ENCODE measurements at regions not wholly inside any gene's neighbourhood (a gene's known extent, or its start where the extent isn't known, plus 50 kb on each side); places are given as distances from the start of the nearest gene placed in this dataset.
"Not testable (repeated sequence)": the region's sequence is repeated elsewhere in the genome, so short reads cannot be mapped to it uniquely, and the experiment has no call there.

GRCh38 chr3:35316841-35317240 is 322.5 kb upstream of the ARPP21 start:
- no CpG with 5 or more reads among the region's 2 CpGs for WGBS (ENCODE audit: extremely low coverage, insufficient coverage, insufficient read length)
- not testable (repeated sequence) for H3K27ac ChIP-seq (ENCODE audit: low read depth, low read length); H3K4me1 ChIP-seq (ENCODE audit: control insufficient read depth in 1 of 2, insufficient read depth in 2 of 2, low read length in 2 of 2); H2AK5ac ChIP-seq (ENCODE audit: low read length); H2AFZ ChIP-seq (ENCODE audit: insufficient read depth, low read length, poor library complexity); H2BK12ac ChIP-seq (ENCODE audit: low read length); H3K9me3 ChIP-seq (ENCODE audit: insufficient read depth, low read depth, low read length); H3K4me2 ChIP-seq (ENCODE audit: low read length); H3K79me1 ChIP-seq (ENCODE audit: low read length); H2BK5ac ChIP-seq (ENCODE audit: low read depth, low read length, poor library complexity); H3K23ac ChIP-seq (ENCODE audit: low read length); H2BK120ac ChIP-seq (ENCODE audit: insufficient read depth, low read length, poor library complexity); H3K79me2 ChIP-seq (ENCODE audit: control insufficient read depth, insufficient read depth, low read length, poor library complexity); H3K4me3 ChIP-seq (ENCODE audit: low read depth, low read length); H4K12ac ChIP-seq (ENCODE audit: low read depth, low read length); H3K18ac ChIP-seq (ENCODE audit: low read length); H4K8ac ChIP-seq (ENCODE audit: low read depth, low read length); H3K36me3 ChIP-seq (ENCODE audit: control insufficient read depth in 1 of 2, insufficient read depth in 2 of 2, low read length in 2 of 2); H3K27me3 ChIP-seq (ENCODE audit: insufficient read depth, low read length); H3K9ac ChIP-seq (ENCODE audit: low read length); H3K4ac ChIP-seq (ENCODE audit: low read depth, low read length); H3K14ac ChIP-seq (ENCODE audit: low read length); H4K91ac ChIP-seq (ENCODE audit: low read depth, low read length); DNase-seq

GRCh38 chr3:35320646-35321407 is 318.5 kb upstream of the ARPP21 start:
- WGBS (ENCODE audit: extremely low coverage, insufficient coverage, insufficient read length) = no CpG with 5 or more reads among the region's 1 CpG
- Histone ChIP-seq H3K36me3 (ENCODE audit: control insufficient read depth in 1 of 2, insufficient read depth in 2 of 2, low read length in 2 of 2) (no peaks in the 10 kb centered on the region), H2AK5ac (ENCODE audit: low read length) (no peak overlapping the region), H3K9me3 (ENCODE audit: insufficient read depth, low read depth, low read length) (no peaks in the 10 kb centered on the region), H2BK12ac (ENCODE audit: low read length) (no peak overlapping the region), H2AFZ (ENCODE audit: insufficient read depth, low read length, poor library complexity) (no peak overlapping the region), H4K91ac (ENCODE audit: low read depth, low read length) (no peak overlapping the region), H3K4me2 (ENCODE audit: low read length) (no peak overlapping the region), H3K27me3 (ENCODE audit: insufficient read depth, low read length) (no peaks in the 10 kb centered on the region), H3K23ac (ENCODE audit: low read length) (no peak overlapping the region), H3K4ac (ENCODE audit: low read depth, low read length) (no peak overlapping the region), H3K79me1 (ENCODE audit: low read length) (no peaks in the 10 kb centered on the region), H3K4me3 (ENCODE audit: low read depth, low read length) (no peak overlapping the region), H3K4me1 (ENCODE audit: control insufficient read depth in 1 of 2, insufficient read depth in 2 of 2, low read length in 2 of 2) (no peaks in the 10 kb centered on the region), H2BK5ac (ENCODE audit: low read depth, low read length, poor library complexity) (no peak overlapping the region), H4K12ac (ENCODE audit: low read depth, low read length) (no peak overlapping the region), H3K79me2 (ENCODE audit: control insufficient read depth, insufficient read depth, low read length, poor library complexity) (no peaks in the 10 kb centered on the region), H4K8ac (ENCODE audit: low read depth, low read length) (no peak overlapping the region), H3K9ac (ENCODE audit: low read length) (no peak overlapping the region), H3K27ac (ENCODE audit: low read depth, low read length) (no peak overlapping the region), H3K14ac (ENCODE audit: low read length) (no peak overlapping the region), H3K18ac (ENCODE audit: low read length) (no peak overlapping the region), H2BK120ac (ENCODE audit: insufficient read depth, low read length, poor library complexity) (no peak overlapping the region)
- DNase-seq = no peak

GRCh38 chr3:35322070-35322469 is 317.3 kb upstream of the ARPP21 start:
- DNase-seq = no peak
- Histone ChIP-seq H3K4me3 (ENCODE audit: low read depth, low read length) (no peak overlapping the region), H3K9ac (ENCODE audit: low read length) (no peak overlapping the region), H3K14ac (ENCODE audit: low read length) (no peak overlapping the region), H2AFZ (ENCODE audit: insufficient read depth, low read length, poor library complexity) (no peak overlapping the region), H3K9me3 (ENCODE audit: insufficient read depth, low read depth, low read length) (no peaks in the 10 kb centered on the region), H3K4ac (ENCODE audit: low read depth, low read length) (no peak overlapping the region), H3K79me2 (ENCODE audit: control insufficient read depth, insufficient read depth, low read length, poor library complexity) (no peaks in the 10 kb centered on the region), H4K91ac (ENCODE audit: low read depth, low read length) (no peak overlapping the region), H3K23ac (ENCODE audit: low read length) (no peak overlapping the region), H3K4me1 (ENCODE audit: control insufficient read depth in 1 of 2, insufficient read depth in 2 of 2, low read length in 2 of 2) (no peaks in the 10 kb centered on the region), H2BK12ac (ENCODE audit: low read length) (no peak overlapping the region), H4K8ac (ENCODE audit: low read depth, low read length) (no peak overlapping the region), H2AK5ac (ENCODE audit: low read length) (no peak overlapping the region), H2BK120ac (ENCODE audit: insufficient read depth, low read length, poor library complexity) (no peak overlapping the region), H3K36me3 (ENCODE audit: control insufficient read depth in 1 of 2, insufficient read depth in 2 of 2, low read length in 2 of 2) (no peaks in the 10 kb centered on the region), H3K27ac (ENCODE audit: low read depth, low read length) (no peak overlapping the region), H3K27me3 (ENCODE audit: insufficient read depth, low read length) (no peaks in the 10 kb centered on the region), H2BK5ac (ENCODE audit: low read depth, low read length, poor library complexity) (no peak overlapping the region), H3K18ac (ENCODE audit: low read length) (no peak overlapping the region), H4K12ac (ENCODE audit: low read depth, low read length) (no peak overlapping the region), H3K79me1 (ENCODE audit: low read length) (no peaks in the 10 kb centered on the region), H3K4me2 (ENCODE audit: low read length) (no peak overlapping the region)
- WGBS (ENCODE audit: extremely low coverage, insufficient coverage, insufficient read length) = no CpG with 5 or more reads among the region's 4 CpGs

DNA sequence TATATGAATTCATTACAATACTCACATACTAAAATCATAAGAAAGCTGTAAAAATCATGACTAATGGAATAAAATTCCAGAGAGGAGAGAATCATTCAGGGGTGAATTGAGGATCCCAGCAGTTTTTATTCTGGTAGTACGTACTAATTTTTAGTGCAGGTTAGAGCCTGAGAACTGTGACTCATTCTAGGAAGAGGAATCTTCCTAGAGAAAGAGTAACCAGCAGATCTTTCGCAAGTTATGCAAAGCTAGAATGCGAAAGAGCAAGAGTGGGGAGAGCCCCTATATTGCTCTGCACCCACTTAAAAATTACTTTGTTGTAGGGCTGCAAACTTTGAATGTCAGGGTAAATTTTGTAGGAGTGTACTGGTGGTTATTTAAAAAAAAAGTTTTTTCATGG is 303.6 kb upstream of the ARPP21 start:
- no peak overlapping the region for H4K12ac ChIP-seq (ENCODE audit: low read depth, low read length)
- H3K4ac ChIP-seq (ENCODE audit: low read depth, low read length) = no peak overlapping the region
- H3K36me3 ChIP-seq (ENCODE audit: control insufficient read depth in 1 of 2, insufficient read depth in 2 of 2, low read length in 2 of 2) = no peaks in the 10 kb centered on the region
- no peak overlapping the region for H3K27ac ChIP-seq (ENCODE audit: low read depth, low read length)
- H3K9me3 ChIP-seq (ENCODE audit: insufficient read depth, low read depth, low read length) = no peaks in the 10 kb centered on the region
- DNase-seq = peak in 1 of 2 donors; percentile 43
- no peak overlapping the region for H2BK12ac ChIP-seq (ENCODE audit: low read length)
- no peak overlapping the region for H4K91ac ChIP-seq (ENCODE audit: low read depth, low read length)
- H3K79me2 ChIP-seq (ENCODE audit: control insufficient read depth, insufficient read depth, low read length, poor library complexity) = no peaks in the 10 kb centered on the region
- H2AK5ac ChIP-seq (ENCODE audit: low read length) = no peak overlapping the region
- H3K9ac ChIP-seq (ENCODE audit: low read length) = no peak overlapping the region
- H3K4me3 ChIP-seq (ENCODE audit: low read depth, low read length) = no peak overlapping the region
- no peak overlapping the region for H3K14ac ChIP-seq (ENCODE audit: low read length)
- no peaks in the 10 kb centered on the region for H3K4me1 ChIP-seq (ENCODE audit: control insufficient read depth in 1 of 2, insufficient read depth in 2 of 2, low read length in 2 of 2)
- no peak overlapping the region for H3K18ac ChIP-seq (ENCODE audit: low read length)
- H3K27me3 ChIP-seq (ENCODE audit: insufficient read depth, low read length) = no peaks in the 10 kb centered on the region
- WGBS (ENCODE audit: extremely low coverage, insufficient coverage, insufficient read length) = no CpG with 5 or more reads among the region's 3 CpGs
- no peak overlapping the region for H2AFZ ChIP-seq (ENCODE audit: insufficient read depth, low read length, poor library complexity)
- no peak overlapping the region for H3K4me2 ChIP-seq (ENCODE audit: low read length)
- H2BK5ac ChIP-seq (ENCODE audit: low read depth, low read length, poor library complexity) = no peak overlapping the region
- H4K8ac ChIP-seq (ENCODE audit: low read depth, low read length) = no peak overlapping the region
- H3K23ac ChIP-seq (ENCODE audit: low read length) = no peak overlapping the region
- no peaks in the 10 kb centered on the region for H3K79me1 ChIP-seq (ENCODE audit: low read length)
- H2BK120ac ChIP-seq (ENCODE audit: insufficient read depth, low read length, poor library complexity) = no peak overlapping the region

All from trophoblast cell (in vitro differentiated cells and primary cell).